Keratinocyte (primary cell): ENCODE measurements at regions not wholly inside any gene's neighbourhood (a gene's known extent, or its start where the extent isn't known, plus 50 kb on each side); places are given as distances from the start of the nearest gene placed in this dataset.
"Not testable (repeated sequence)": the region's sequence is repeated elsewhere in the genome, so short reads cannot be mapped to it uniquely, and the experiment has no call there.

Experiments
- CTCF ChIP-seq, 3 experiments: IDR thresholded peaks in 1 of 3; conservative IDR thresholded peaks in 1 of 3; optimal IDR thresholded peaks in 1 of 3; 2 replicates in 2 of 3; 3 replicates in 1 of 3; pipeline versions ENCODE3 to v1.5.1; 2011; ENCODE audit warnings: low read length in 3 of 3, mild to moderate bottlenecking in 3 of 3, moderate library complexity in 2 of 3, control low read depth in 1 of 3, inconsistent platforms in 1 of 3; ENCODE audit not compliant: insufficient read depth in 2 of 3; ENCODE audit errors: extremely low read depth in 1 of 3
- EZH2 ChIP-seq: IDR thresholded peaks from one replicate; pipeline ENCODE4 v1.6.1; 2012; ENCODE audit warnings: inconsistent platforms, mild to moderate bottlenecking, low read length, moderate library complexity

- TF ChIP-seq CTCF (optimal IDR thresholded peaks at IDR 0.05 in 1 of 3, IDR thresholded peaks at IDR 0.05 in 1 of 3, conservative IDR thresholded peaks at IDR 0.05 in 1 of 3; ENCODE audit: extremely low read depth in 1 of 3, insufficient read depth in 2 of 3, low read length in 3 of 3); EZH2: not testable (repeated sequence)
These were observed 82.9 kb upstream of the PRR23C start for GRCh38 chr3:139127629-139128028.
